Smooth muscle cell (in vitro differentiated cells): ENCODE measurements at regions not wholly inside any gene's neighbourhood (a gene's known extent, or its start where the extent isn't known, plus 50 kb on each side); places are given as distances from the start of the nearest gene placed in this dataset.
"Not testable (repeated sequence)": the region's sequence is repeated elsewhere in the genome, so short reads cannot be mapped to it uniquely, and the experiment has no call there.

Experiments used
- DNase-seq: peaks from one replicate; lab custom pipeline; 2025; ENCODE audit not compliant: unreplicated experiment; lab: John Stamatoyannopoulos, UW
- H2AFZ ChIP-seq: fragments of 200-600 bp; sonication (generic); 2 replicates; pipeline ENCODE4 v1.6.0; 2016; ENCODE audit warnings: antibody characterized with exemption, low read depth, mild to moderate bottlenecking
- H3F3A ChIP-seq: fragments of 200-600 bp; sonication (generic); 2 replicates; pipeline ENCODE4 v1.6.0; 2017; ENCODE audit warnings: antibody characterized with exemption, low read depth
- H3K27ac ChIP-seq: fragments of 200-600 bp; sonication (generic); 2 replicates; pipeline ENCODE4 v1.5.1; 2016; ENCODE audit warnings: low read depth, mild to moderate bottlenecking
- H3K27me3 ChIP-seq: fragments of 200-600 bp; sonication (generic); 2 replicates; pipeline ENCODE4 v1.6.1; 2016; ENCODE audit warnings: low read depth, mild to moderate bottlenecking
- H3K36me3 ChIP-seq: fragments of 200-600 bp; sonication (generic); 2 replicates; pipeline ENCODE4 v1.5.1; 2016; ENCODE audit warnings: low read depth
- H3K4me1 ChIP-seq: fragments of 200-600 bp; sonication (generic); 2 replicates; pipeline ENCODE4 v1.5.1; 2016; ENCODE audit warnings: low read depth
- H3K4me2 ChIP-seq: fragments of 200-600 bp; sonication (generic); 2 replicates; pipeline ENCODE4 v1.6.0; 2016; ENCODE audit warnings: mild to moderate bottlenecking
- H3K4me3 ChIP-seq: fragments of 200-600 bp; sonication (generic); 2 replicates; pipeline ENCODE4 v1.5.1; 2016; ENCODE audit warnings: mild to moderate bottlenecking
- H3K79me2 ChIP-seq: fragments of 200-600 bp; sonication (generic); 2 replicates; pipeline ENCODE4 v1.6.0; 2016; ENCODE audit warnings: low read depth, mild to moderate bottlenecking
- H3K9ac ChIP-seq: fragments of 200-600 bp; sonication (generic); 2 replicates; pipeline ENCODE4 v1.6.0; 2016; ENCODE audit warnings: low read depth
- H3K9me3 ChIP-seq: fragments of 200-600 bp; sonication (generic); replicated peaks from 2 replicates; pipeline ENCODE4 v1.5.1; 2016; ENCODE audit warnings: low read depth
- H4K20me1 ChIP-seq: fragments of 200-600 bp; sonication (generic); 2 replicates; pipeline ENCODE4 v1.6.0; 2016; ENCODE audit warnings: low read depth
- CTCF ChIP-seq: fragments of 200-600 bp; sonication (generic); IDR thresholded peaks from 2 replicates; pipeline ENCODE4 v1.5.1; 2017; ENCODE audit warnings: borderline replicate concordance, mild to moderate bottlenecking, antibody characterized with exemption; ENCODE audit not compliant: insufficient read depth, poor library complexity, severe bottlenecking
- WGBS: methylation state at CpG from one replicate; pipeline ENCODE4 v1.1.7; 2016; ENCODE audit warnings: low lambda C conversion rate; 5-methylcytosine and 5-hydroxymethylcytosine counted together

DNA sequence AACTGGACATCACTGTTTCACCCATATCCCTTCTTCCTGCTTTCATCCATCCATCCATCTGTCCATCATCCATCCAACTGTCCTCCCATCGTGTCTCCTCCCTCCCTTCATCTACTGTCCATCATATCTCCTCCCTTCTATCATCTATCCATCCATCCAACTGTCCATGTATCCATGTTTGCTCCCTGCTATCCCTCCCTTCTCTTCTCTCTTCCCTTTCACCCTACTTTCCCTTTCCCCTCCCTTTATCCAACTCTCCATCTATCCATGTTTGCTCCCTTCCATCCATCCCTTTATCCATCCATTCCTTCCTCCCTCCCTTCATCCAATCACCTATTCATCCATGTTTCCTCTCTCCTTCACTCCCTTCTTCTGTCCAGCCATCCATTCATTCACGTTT is 92.6 kb upstream of the CTBP2 start:
- Histone ChIP-seq H3K9me3 (no peaks in the 10 kb centered on the region), H4K20me1 (no peaks in the 10 kb centered on the region), H2AFZ (no peak overlapping the region), H3K4me2 (no peak overlapping the region), H3F3A (no peaks in the 10 kb centered on the region), H3K27me3 (peaks cover 7% of the 10 kb centered on the region), H3K36me3 (no peaks in the 10 kb centered on the region), H3K79me2 (no peaks in the 10 kb centered on the region), H3K4me1 (no peaks in the 10 kb centered on the region), H3K9ac (no peak overlapping the region), H3K27ac (no peak overlapping the region), H3K4me3 (no peak overlapping the region)
- 71% methylated on average over 2 of the region's 2 CpGs for WGBS
- DNase-seq, result no peak
- TF ChIP-seq CTCF, result no peak

- peaks cover 15% of the 10 kb centered on the region for H3K27me3 ChIP-seq
- not testable (repeated sequence) for H3K79me2 ChIP-seq, H3K4me1 ChIP-seq, H3K9me3 ChIP-seq, H2AFZ ChIP-seq, DNase-seq, H3F3A ChIP-seq, H3K36me3 ChIP-seq, H3K4me3 ChIP-seq, H4K20me1 ChIP-seq, H3K27ac ChIP-seq, H3K9ac ChIP-seq, H3K4me2 ChIP-seq
- WGBS, result 98% methylated on average over 4 of the region's 4 CpGs
Observed at GRCh38 chr10:125250834-125251233, 90.5 kb upstream of the CTBP2 start.

DNA sequence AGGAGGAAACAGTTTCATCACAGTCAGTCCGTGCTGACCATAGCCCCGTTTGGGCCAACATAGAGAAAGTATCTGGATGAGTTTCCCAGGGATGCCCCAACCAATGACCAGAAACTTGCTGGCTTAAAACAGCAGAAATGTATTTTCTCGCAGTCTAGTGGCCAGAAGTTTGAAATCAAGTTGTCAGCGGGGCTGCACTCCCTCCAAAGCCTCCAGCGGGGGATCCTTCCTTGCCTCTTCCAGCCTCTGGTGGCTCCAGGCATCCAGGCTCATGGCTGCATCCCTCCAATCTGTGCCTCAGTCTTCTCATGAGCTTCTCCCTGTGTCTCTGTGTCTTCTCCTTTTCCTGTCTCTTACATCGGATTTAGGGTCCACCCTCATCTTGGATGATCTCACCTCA is 89.6 kb upstream of the CTBP2 start:
- no peaks in the 10 kb centered on the region for H3K79me2 ChIP-seq
- H3F3A ChIP-seq, result no peaks in the 10 kb centered on the region
- H3K27me3 ChIP-seq, result peaks cover 15% of the 10 kb centered on the region
- no peaks in the 10 kb centered on the region for H3K9me3 ChIP-seq
- H3K4me2 ChIP-seq, result no peak overlapping the region
- no peak for DNase-seq
- H3K27ac ChIP-seq, result no peak overlapping the region
- WGBS, result 82% methylated on average over 6 of the region's 6 CpGs
- no peaks in the 10 kb centered on the region for H4K20me1 ChIP-seq
- peaks cover 9% of the 10 kb centered on the region for H3K4me1 ChIP-seq
- H3K9ac ChIP-seq, result no peak overlapping the region
- no peaks in the 10 kb centered on the region for H3K36me3 ChIP-seq
- TF ChIP-seq CTCF, result no peak
- H3K4me3 ChIP-seq, result no peak overlapping the region
- no peak overlapping the region for H2AFZ ChIP-seq

GRCh38 chr10:125248489-125248888 is 88.1 kb upstream of the CTBP2 start:
- Histone ChIP-seq H4K20me1 (no peaks in the 10 kb centered on the region), H3K9me3 (no peaks in the 10 kb centered on the region), H3K9ac (no peak overlapping the region), H3K4me1 (peaks cover 9% of the 10 kb centered on the region), H2AFZ (no peak overlapping the region), H3K4me3 (no peak overlapping the region), H3K79me2 (no peaks in the 10 kb centered on the region), H3K27ac (no peak overlapping the region), H3F3A (no peaks in the 10 kb centered on the region), H3K4me2 (no peak overlapping the region), H3K36me3 (no peaks in the 10 kb centered on the region), H3K27me3 (peaks cover 15% of the 10 kb centered on the region)
- WGBS, result 90% methylated on average over 3 of the region's 3 CpGs
- DNase-seq, result no peak
- no peak for TF ChIP-seq CTCF
